Testis (tissue), 2 donors: ENCODE measurements at regions not wholly inside any gene's neighbourhood (a gene's known extent, or its start where the extent isn't known, plus 50 kb on each side); places are given as distances from the start of the nearest gene placed in this dataset.

Experiments
- POLR2A ChIP-seq: fragments of 450-650 bp; IDR thresholded peaks from one replicate; pipeline ENCODE4 v1.6.1; 2017; ENCODE audit warnings: antibody characterized with exemption, mild to moderate bottlenecking, moderate library complexity
- TF ChIP-seq, protein P1 (sequence below), 3 experiments: fragments of 450-650 bp in 2 of 3; fragments of 200-600 bp in 1 of 3; sonication (generic) in 1 of 3; IDR thresholded peaks; one replicate each; pipeline ENCODE4 v1.5.1; 2016 to 2019; ENCODE audit warnings: antibody characterized with exemption in 3 of 3, mild to moderate bottlenecking in 2 of 3, moderate library complexity in 1 of 3

DNA sequence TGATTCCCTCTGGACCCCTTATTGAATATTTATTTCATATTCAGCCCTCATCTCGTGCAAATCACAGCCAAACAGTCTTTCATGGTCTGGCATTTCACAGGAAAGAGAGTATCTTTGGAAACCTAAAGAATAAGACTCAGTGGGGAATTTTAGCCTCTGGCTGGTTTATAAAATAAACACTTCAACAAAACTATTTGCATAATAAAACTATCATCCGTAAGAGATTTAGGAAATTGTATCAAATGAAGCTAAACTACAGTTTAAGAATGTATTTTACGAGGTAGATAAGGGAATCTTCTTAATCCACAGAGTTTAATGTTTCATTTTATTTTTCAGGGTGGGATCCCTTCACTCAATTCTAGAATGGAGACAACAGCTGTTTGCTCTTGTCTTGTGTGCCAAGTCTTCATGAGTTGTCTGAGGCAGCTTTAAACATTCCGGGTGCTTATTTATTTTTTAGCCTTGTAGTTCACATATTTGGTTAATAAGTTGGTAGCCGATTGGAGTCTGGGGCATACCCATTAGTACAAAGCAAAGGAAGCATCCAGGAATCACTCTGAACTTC, 634.4 kb upstream of the KLF12 start:
- TF ChIP-seq, protein P1, sequence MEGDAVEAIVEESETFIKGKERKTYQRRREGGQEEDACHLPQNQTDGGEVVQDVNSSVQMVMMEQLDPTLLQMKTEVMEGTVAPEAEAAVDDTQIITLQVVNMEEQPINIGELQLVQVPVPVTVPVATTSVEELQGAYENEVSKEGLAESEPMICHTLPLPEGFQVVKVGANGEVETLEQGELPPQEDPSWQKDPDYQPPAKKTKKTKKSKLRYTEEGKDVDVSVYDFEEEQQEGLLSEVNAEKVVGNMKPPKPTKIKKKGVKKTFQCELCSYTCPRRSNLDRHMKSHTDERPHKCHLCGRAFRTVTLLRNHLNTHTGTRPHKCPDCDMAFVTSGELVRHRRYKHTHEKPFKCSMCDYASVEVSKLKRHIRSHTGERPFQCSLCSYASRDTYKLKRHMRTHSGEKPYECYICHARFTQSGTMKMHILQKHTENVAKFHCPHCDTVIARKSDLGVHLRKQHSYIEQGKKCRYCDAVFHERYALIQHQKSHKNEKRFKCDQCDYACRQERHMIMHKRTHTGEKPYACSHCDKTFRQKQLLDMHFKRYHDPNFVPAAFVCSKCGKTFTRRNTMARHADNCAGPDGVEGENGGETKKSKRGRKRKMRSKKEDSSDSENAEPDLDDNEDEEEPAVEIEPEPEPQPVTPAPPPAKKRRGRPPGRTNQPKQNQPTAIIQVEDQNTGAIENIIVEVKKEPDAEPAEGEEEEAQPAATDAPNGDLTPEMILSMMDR (IDR thresholded peaks at IDR 0.05), result no peak
- TF ChIP-seq POLR2A, result no peak
